H1 (cell line): ENCODE measurements at regions not wholly inside any gene's neighbourhood (a gene's known extent, or its start where the extent isn't known, plus 50 kb on each side); places are given as distances from the start of the nearest gene placed in this dataset.

Experiments
- CTCF ChIA-PET: fragments of 300-600 bp; sonication (Branson Sonifier 250); formaldehyde crosslinking; loops from one replicate; lab custom pipeline; 2021; ENCODE audit not compliant: partially characterized antibody; lab: Charles Lee
- POLR2A ChIA-PET: fragments of 300-600 bp; sonication (Branson Sonifier 250); formaldehyde crosslinking; loops from one replicate; lab custom pipeline; 2021; ENCODE audit warnings: inconsistent platforms; ENCODE audit not compliant: partially characterized antibody; lab: Charles Lee
- DNase-seq, 2 experiments: peaks; one replicate each; pipeline versions ENCODE4 v3.0.0 to v3.0.0-alpha.2; 2010 to 2022; ENCODE audit warnings: low spot score in 2 of 2, low read depth in 1 of 2, mixed read lengths in 1 of 2
- FAIRE-seq: peaks from 2 replicates; lab custom pipeline; 2011; peaks lifted over from hg19 to GRCh38; lab: Jason Lieb, UNC
- H2AFZ ChIP-seq: 2 replicates; pipeline ENCODE4 v1.8.1; 2012; ENCODE audit warnings: low read length, inconsistent platforms
- H2AK5ac ChIP-seq: 2 replicates; pipeline ENCODE4 v1.6.1; 2013; ENCODE audit warnings: low read depth, low read length
- H2BK120ac ChIP-seq: replicated peaks from 2 replicates; pipeline ENCODE3; 2013; ENCODE audit warnings: low read depth, low read length, inconsistent platforms
- H2BK12ac ChIP-seq: 2 replicates; pipeline ENCODE4 v1.6.1; 2013; ENCODE audit warnings: low read depth, low read length
- H2BK15ac ChIP-seq: 2 replicates; pipeline ENCODE4 v1.6.1; 2013; ENCODE audit warnings: low read length
- H2BK20ac ChIP-seq: 2 replicates; pipeline ENCODE4 v1.6.1; 2013; ENCODE audit warnings: low read length
- H2BK5ac ChIP-seq: 2 replicates; pipeline ENCODE4 v1.6.1; 2013; ENCODE audit warnings: low read depth, low read length
- H3K14ac ChIP-seq: 2 replicates; pipeline ENCODE4 v1.6.1; 2013; ENCODE audit warnings: inconsistent platforms; ENCODE audit not compliant: insufficient read length
- H3K18ac ChIP-seq: 2 replicates; pipeline ENCODE4 v1.6.1; 2013; ENCODE audit warnings: low read length; ENCODE audit errors: extremely low read depth
- H3K23ac ChIP-seq: 2 replicates; pipeline ENCODE4 v1.6.1; 2013; ENCODE audit warnings: inconsistent platforms; ENCODE audit not compliant: insufficient read length
- H3K23me2 ChIP-seq: 2 replicates; pipeline ENCODE4 v1.6.1; 2013; ENCODE audit warnings: low read depth, low read length
- H3K27ac ChIP-seq: 2 replicates; pipeline ENCODE4 v1.6.1; 2011; ENCODE audit warnings: low read depth, low read length, inconsistent platforms
- H3K27me3 ChIP-seq, 4 experiments: replicated peaks in 1 of 4; 1 replicate in 1 of 4; 2 replicates in 3 of 4; pipeline versions ENCODE4 v1.6.1 to v1.8.1; 2011 to 2013; ENCODE audit warnings: low read length in 3 of 4, mild to moderate bottlenecking in 3 of 4, inconsistent platforms in 2 of 4, mixed read lengths in 2 of 4, moderate library complexity in 1 of 4; ENCODE audit not compliant: control insufficient read depth in 3 of 4, insufficient read depth in 3 of 4; ENCODE audit errors: extremely low read depth in 1 of 4
- H3K36me3 ChIP-seq, 4 experiments: 2 replicates each; pipeline versions ENCODE4 v1.6.1 to v1.8.1; 2011 to 2013; ENCODE audit warnings: mild to moderate bottlenecking in 4 of 4, low read length in 3 of 4, moderate library complexity in 2 of 4, control low read depth in 1 of 4, inconsistent platforms in 1 of 4; ENCODE audit not compliant: insufficient read depth in 4 of 4, control insufficient read depth in 2 of 4
- H3K4ac ChIP-seq: replicated peaks from 2 replicates; pipeline ENCODE3; 2013; ENCODE audit warnings: low read length, low read depth, mixed read lengths, inconsistent platforms; ENCODE audit not compliant: insufficient read length
- H3K4me1 ChIP-seq, 4 experiments: replicated peaks in 1 of 4; 1 replicate in 1 of 4; 2 replicates in 3 of 4; pipeline versions ENCODE4 v1.6.1 to v1.8.1; 2011 to 2013; ENCODE audit warnings: low read length in 3 of 4, inconsistent platforms in 2 of 4, mixed read lengths in 1 of 4; ENCODE audit not compliant: insufficient read depth in 4 of 4, control insufficient read depth in 3 of 4
- H3K4me2 ChIP-seq, 2 experiments: 2 replicates each; pipeline versions ENCODE4 v1.6.1 to v1.8.1; 2011 to 2013; ENCODE audit warnings: low read depth in 2 of 2, low read length in 2 of 2, control low read depth in 1 of 2, inconsistent platforms in 1 of 2, mild to moderate bottlenecking in 1 of 2; ENCODE audit not compliant: insufficient read depth in 1 of 2
- H3K4me3 ChIP-seq, 4 experiments: fragments of 200-600, 300-600 bp in 1 of 4; sonication (generic), shearing (Covaris generic), sonication (Bioruptor Twin) in 1 of 4; 2 replicates each; pipeline versions ENCODE4 v1.5.1 to v1.8.1; 2011 to 2016; ENCODE audit warnings: low read length in 4 of 4, low read depth in 3 of 4, control low read depth in 2 of 4, inconsistent platforms in 2 of 4, mild to moderate bottlenecking in 2 of 4, mixed read lengths in 1 of 4, moderate library complexity in 1 of 4; ENCODE audit not compliant: insufficient read depth in 2 of 4; ENCODE audit errors: extremely low read depth in 1 of 4
- H3K56ac ChIP-seq: replicated peaks from 2 replicates; pipeline ENCODE3; 2013; ENCODE audit warnings: low read depth, mild to moderate bottlenecking, mixed read lengths, low read length, inconsistent platforms; ENCODE audit not compliant: insufficient read length
- H3K79me1 ChIP-seq: 2 replicates; pipeline ENCODE4 v1.6.1; 2013; ENCODE audit warnings: low read depth, low read length, control low read depth
- H3K79me2 ChIP-seq, 2 experiments: 2 replicates each; pipeline versions ENCODE4 v1.6.1 to v1.8.1; 2012 to 2013; ENCODE audit warnings: low read length in 2 of 2, mild to moderate bottlenecking in 2 of 2, inconsistent platforms in 1 of 2; ENCODE audit not compliant: insufficient read depth in 2 of 2, control insufficient read depth in 1 of 2
- H3K9ac ChIP-seq, 4 experiments: replicated peaks in 1 of 4; 1 replicate in 1 of 4; 2 replicates in 3 of 4; pipeline versions ENCODE4 v1.6.1 to v1.8.1; 2011 to 2013; ENCODE audit warnings: low read depth in 3 of 4, low read length in 3 of 4, control low read depth in 2 of 4, mild to moderate bottlenecking in 2 of 4, moderate library complexity in 2 of 4, inconsistent platforms in 1 of 4; ENCODE audit errors: extremely low read depth in 1 of 4
- H3K9me3 ChIP-seq, 2 experiments: 2 replicates each; pipeline versions ENCODE4 v1.6.1 to v1.8.1; 2012 to 2013; ENCODE audit warnings: mild to moderate bottlenecking in 2 of 2, moderate library complexity in 2 of 2, control low read depth in 1 of 2, inconsistent platforms in 1 of 2, low read depth in 1 of 2, low read length in 1 of 2, mixed read lengths in 1 of 2; ENCODE audit not compliant: insufficient read depth in 2 of 2
- H4K20me1 ChIP-seq, 2 experiments: replicated peaks in 1 of 2; 2 replicates each; pipeline versions ENCODE3 to v1.8.1; 2011 to 2013; ENCODE audit warnings: inconsistent platforms in 2 of 2, low read length in 2 of 2, mild to moderate bottlenecking in 1 of 2; ENCODE audit not compliant: insufficient read depth in 2 of 2, control insufficient read depth in 1 of 2
- H4K5ac ChIP-seq: 2 replicates; pipeline ENCODE4 v1.6.1; 2013; ENCODE audit warnings: low read length, low read depth, mixed read lengths, inconsistent platforms; ENCODE audit not compliant: insufficient read length
- H4K8ac ChIP-seq: 2 replicates; pipeline ENCODE4 v1.8.0; 2013; ENCODE audit warnings: mild to moderate bottlenecking, moderate library complexity, low read length, inconsistent platforms; ENCODE audit not compliant: insufficient read depth; ENCODE audit errors: extremely low read depth
- H4K91ac ChIP-seq: replicated peaks from 2 replicates; pipeline ENCODE3; 2013; ENCODE audit warnings: low read length, mixed read lengths, inconsistent platforms; ENCODE audit not compliant: insufficient read length
- CHD2 ChIP-seq: IDR thresholded peaks from 2 replicates; pipeline ENCODE4 v1.6.1; 2012; ENCODE audit warnings: low read length, improper control_type of control experiment
- HDAC2 ChIP-seq, 2 experiments: fragments of 300-600 bp in 1 of 2; sonication (generic) in 1 of 2; IDR thresholded peaks; 2 replicates each; pipeline ENCODE4 v1.6.1; 2011 to 2012; ENCODE audit warnings: low read depth in 2 of 2, low read length in 2 of 2, mild to moderate bottlenecking in 2 of 2, moderate library complexity in 2 of 2, borderline replicate concordance in 1 of 2, inconsistent platforms in 1 of 2
- MAX ChIP-seq: IDR thresholded peaks from 2 replicates; pipeline ENCODE4 v1.6.1; 2012; ENCODE audit warnings: inconsistent platforms
- RAD21 ChIP-seq, 2 experiments: IDR thresholded peaks in 1 of 2; conservative IDR thresholded peaks in 1 of 2; 2 replicates each; pipeline ENCODE4 v1.6.1; 2011; ENCODE audit warnings: low read depth in 2 of 2, low read length in 2 of 2, improper control_type of control experiment in 1 of 2, inconsistent platforms in 1 of 2, mild to moderate bottlenecking in 1 of 2, moderate library complexity in 1 of 2
- SP4 ChIP-seq: IDR thresholded peaks from 2 replicates; pipeline ENCODE4 v1.6.1; 2012; ENCODE audit warnings: low read length, inconsistent platforms
- WGBS, 2 experiments: shearing (Covaris generic) in 1 of 2; methylation state at CpG; one replicate each; pipeline versions ENCODE4 v1.1.6 to v1.1.7; 2013 to 2015; ENCODE audit warnings: low lambda C conversion rate in 2 of 2, mixed read lengths in 2 of 2, inconsistent platforms in 1 of 2, low coverage in 1 of 2, missing lambda C conversion rate in 1 of 2; ENCODE audit not compliant: insufficient replicate concordance in 2 of 2, insufficient coverage in 1 of 2, insufficient read length in 1 of 2; ENCODE audit errors: extremely low coverage in 1 of 2, missing lambda C conversion rate in 1 of 2; 5-methylcytosine and 5-hydroxymethylcytosine counted together

- Histone ChIP-seq H3K4me1 (no peaks in the 10 kb centered on the region), H2AK5ac (0 out of 2 replicates have a peak overlapping the region, but pooled peaks have one; percentile 65), H3K36me3 (no peaks in the 10 kb centered on the region), H3K27me3 (peaks cover 0 to 3% (median 0%) of the 10 kb centered on the region in 4 experiments; a peak in 1 of 7 replicates), H3K23ac (no peak overlapping the region), H2BK15ac (no peak overlapping the region), H3K4ac (no peak overlapping the region), H4K91ac (no peak overlapping the region), H3K56ac (no peak overlapping the region), H3K79me2 (no peaks in the 10 kb centered on the region), H2BK20ac (no peak overlapping the region), H2BK12ac (no peak overlapping the region), H2AFZ (0 out of 2 replicates have a peak overlapping the region, but pooled peaks have one; percentile 30), H3K9ac (no peak overlapping the region), H3K23me2 (no peaks in the 10 kb centered on the region), H3K14ac (no peak overlapping the region), H3K18ac (no peak overlapping the region), H3K27ac (no peak overlapping the region), H2BK5ac (no peak overlapping the region), H2BK120ac (no peak overlapping the region), H3K79me1 (no peaks in the 10 kb centered on the region), H4K8ac (no peak overlapping the region), H3K4me3 (no peak overlapping the region), H3K4me2 (no peak overlapping the region), H3K9me3 (no peaks in the 10 kb centered on the region), H4K20me1 (peaks cover 0 to 2% of the 10 kb centered on the region in 2 experiments), H4K5ac (no peak overlapping the region)
- DNase-seq (no peak), FAIRE-seq (no peak)
- ChIA-PET POLR2A (no interaction called here), CTCF (interaction anchor here (0.6 to 1.0 kb wide), 2 partner anchors 13 to 66 kb away, joined by 3 read pairs; no protein-coding TSS in a partner anchor)
- WGBS, 2 experiments: 81% methylated on average over 4 of the region's 4 CpGs; no CpG with 5 or more reads in 1 of the 2 experiments
- TF ChIP-seq CHD2 (no peak), RAD21 (IDR thresholded peaks at IDR 0.05 in 1 of 2, conservative IDR thresholded peaks at IDR 0.05 in 1 of 2; ENCODE audit: low read depth in 2 of 2, low read length in 2 of 2) (no peak), MAX (no peak), HDAC2 (IDR thresholded peaks at IDR 0.05; ENCODE audit: borderline replicate concordance in 1 of 2, low read depth in 2 of 2, low read length in 2 of 2) (no peak), SP4 (no peak)
These were observed 320.7 kb downstream of the RRAGC start for GRCh38 chr1:38538834-38539233.
